ENCODE measurements at regions not wholly inside any gene's neighbourhood (a gene's known extent, or its start where the extent isn't known, plus 50 kb on each side); places are given as distances from the start of the nearest gene placed in this dataset.

- Histone ChIP-seq H2AFZ (no peak overlapping the region), H3K79me2 (no peaks in the 10 kb centered on the region), H3K27me3 (ENCODE audit: control insufficient read depth, insufficient read depth, low read length) (no peaks in the 10 kb centered on the region), H3K4me1 (peaks cover 12% of the 10 kb centered on the region), H3K9ac (no peak overlapping the region), H3K9me3 (ENCODE audit: control insufficient read depth, low read length) (no peaks in the 10 kb centered on the region), H3K36me3 (ENCODE audit: control insufficient read depth, insufficient read depth, low read length) (no peaks in the 10 kb centered on the region), H3K27ac (no peak overlapping the region), H3K4me2 (ENCODE audit: low read length) (no peak overlapping the region), H3K4me3 (ENCODE audit: low read depth, low read length) (no peak overlapping the region)
- no peak for TF ChIP-seq CTCF (IDR thresholded peaks at IDR 0.05)
Measured at GRCh38 chr18:76622651-76623050, 127.6 kb upstream of the ZNF516 start.

GRCh38 chr18:76621782-76622495, 126.9 kb upstream of the ZNF516 start:
- TF ChIP-seq CTCF (IDR thresholded peaks at IDR 0.05): no peak
- Histone ChIP-seq H3K27ac (no peak overlapping the region), H3K9ac (no peak overlapping the region), H3K36me3 (ENCODE audit: control insufficient read depth, insufficient read depth, low read length) (no peaks in the 10 kb centered on the region), H3K27me3 (ENCODE audit: control insufficient read depth, insufficient read depth, low read length) (no peaks in the 10 kb centered on the region), H3K79me2 (no peaks in the 10 kb centered on the region), H2AFZ (peak overlapping the region; percentile 12), H3K4me3 (ENCODE audit: low read depth, low read length) (no peak overlapping the region), H3K4me1 (peaks cover 12% of the 10 kb centered on the region), H3K9me3 (ENCODE audit: control insufficient read depth, low read length) (no peaks in the 10 kb centered on the region), H3K4me2 (ENCODE audit: low read length) (no peak overlapping the region)

- H3K4me3 ChIP-seq (ENCODE audit: low read depth, low read length): no peak overlapping the region
- no peaks in the 10 kb centered on the region for H3K36me3 ChIP-seq (ENCODE audit: control insufficient read depth, insufficient read depth, low read length)
Measured at GRCh38 chr18:76621226-76621625, 126.2 kb upstream of the ZNF516 start.

GRCh38 chr18:76620321-76621170, 125.5 kb upstream of the ZNF516 start:
- no peaks in the 10 kb centered on the region for H3K9me3 ChIP-seq (ENCODE audit: control insufficient read depth, low read length)
- no peaks in the 10 kb centered on the region for H3K27me3 ChIP-seq (ENCODE audit: control insufficient read depth, insufficient read depth, low read length)
- H3K79me2 ChIP-seq: no peaks in the 10 kb centered on the region
- H3K4me2 ChIP-seq (ENCODE audit: low read length): no peak overlapping the region
- peak; percentile 40 for TF ChIP-seq CTCF (IDR thresholded peaks at IDR 0.05)
- H3K9ac ChIP-seq: no peak overlapping the region
- no peak overlapping the region for H3K4me3 ChIP-seq (ENCODE audit: low read depth, low read length)
- H3K36me3 ChIP-seq (ENCODE audit: control insufficient read depth, insufficient read depth, low read length): no peaks in the 10 kb centered on the region
- H3K27ac ChIP-seq: peak overlapping the region; percentile 78
- peak overlapping the region; percentile 95 for H2AFZ ChIP-seq
- H3K4me1 ChIP-seq: peaks cover 12% of the 10 kb centered on the region

More at GRCh38 chr18:76621226-76621625, 126.2 kb upstream of the ZNF516 start:
- Histone ChIP-seq H3K9me3 (ENCODE audit: control insufficient read depth, low read length) (no peaks in the 10 kb centered on the region), H3K9ac (no peak overlapping the region), H3K27ac (no peak overlapping the region), H3K27me3 (ENCODE audit: control insufficient read depth, insufficient read depth, low read length) (no peaks in the 10 kb centered on the region), H3K4me1 (peaks cover 12% of the 10 kb centered on the region), H3K4me2 (ENCODE audit: low read length) (no peak overlapping the region), H2AFZ (peak overlapping the region; percentile 12), H3K79me2 (no peaks in the 10 kb centered on the region)
- no peak for TF ChIP-seq CTCF (IDR thresholded peaks at IDR 0.05)
